ENCODE measurements at regions not wholly inside any gene's neighbourhood (a gene's known extent, or its start where the extent isn't known, plus 50 kb on each side); places are given as distances from the start of the nearest gene placed in this dataset.

GRCh38 chr3:110390372-110390771 is 681.2 kb upstream of the NECTIN3 start:
- Histone ChIP-seq H3K4me1 (ENCODE audit: insufficient read depth, low read length, poor library complexity, severe bottlenecking) (peaks cover 3% of the 10 kb centered on the region), H3K36me3 (ENCODE audit: insufficient read depth, low read length, poor library complexity, severe bottlenecking) (no peaks in the 10 kb centered on the region), H3K4me3 (ENCODE audit: low read depth, low read length, poor library complexity, severe bottlenecking) (no peak overlapping the region), H3K27ac (ENCODE audit: low read depth, low read length, poor library complexity, severe bottlenecking) (no peak overlapping the region), H3K9me3 (ENCODE audit: low read depth, low read length, poor library complexity, severe bottlenecking) (no peaks in the 10 kb centered on the region), H3K27me3 (replicated peaks; ENCODE audit: insufficient read depth, low read depth, low read length, poor library complexity) (no peaks in the 10 kb centered on the region)
- no peak for TF ChIP-seq EZH2 (IDR thresholded peaks at IDR 0.05; ENCODE audit: borderline replicate concordance, low read depth, low read length, poor library complexity, severe bottlenecking)
- TF ChIP-seq CTCF (conservative IDR thresholded peaks at IDR 0.05; ENCODE audit: low read depth, low read length) = no peak
- CTCF ChIA-PET = no interaction called here
- intact Hi-C loops (cut with micrococcal nuclease; ENCODE audit: unreplicated experiment) = no loop called here
- POLR2A ChIA-PET (ENCODE audit: low non-redundant PET) = no interaction called here
- no peak for DNase-seq (ENCODE audit: low spot score)
- BruUV-seq (replicated peaks) = no TSS peak

GRCh38 chr3:110391042-110391441 is 680.6 kb upstream of the NECTIN3 start:
- no peak for DNase-seq (ENCODE audit: low spot score)
- BruUV-seq (replicated peaks) = no TSS peak
- H3K9me3 ChIP-seq (ENCODE audit: low read depth, low read length, poor library complexity, severe bottlenecking) = no peaks in the 10 kb centered on the region
- no peaks in the 10 kb centered on the region for H3K36me3 ChIP-seq (ENCODE audit: insufficient read depth, low read length, poor library complexity, severe bottlenecking)
- peaks cover 3% of the 10 kb centered on the region for H3K4me1 ChIP-seq (ENCODE audit: insufficient read depth, low read length, poor library complexity, severe bottlenecking)
- no peaks in the 10 kb centered on the region for H3K27me3 ChIP-seq (replicated peaks; ENCODE audit: insufficient read depth, low read depth, low read length, poor library complexity)
- CTCF ChIA-PET = no interaction called here
- POLR2A ChIA-PET (ENCODE audit: low non-redundant PET) = no interaction called here
- H3K27ac ChIP-seq (ENCODE audit: low read depth, low read length, poor library complexity, severe bottlenecking) = no peak overlapping the region
- intact Hi-C loops (cut with micrococcal nuclease; ENCODE audit: unreplicated experiment) = no loop called here
- H3K4me3 ChIP-seq (ENCODE audit: low read depth, low read length, poor library complexity, severe bottlenecking) = no peak overlapping the region
- TF ChIP-seq CTCF (conservative IDR thresholded peaks at IDR 0.05; ENCODE audit: low read depth, low read length) (no peak), EZH2 (IDR thresholded peaks at IDR 0.05; ENCODE audit: borderline replicate concordance, low read depth, low read length, poor library complexity, severe bottlenecking) (no peak)

GRCh38 chr3:110391640-110392395 is 679.8 kb upstream of the NECTIN3 start:
- no peaks in the 10 kb centered on the region for H3K36me3 ChIP-seq (ENCODE audit: insufficient read depth, low read length, poor library complexity, severe bottlenecking)
- H3K27ac ChIP-seq (ENCODE audit: low read depth, low read length, poor library complexity, severe bottlenecking) = no peak overlapping the region
- intact Hi-C loops (cut with micrococcal nuclease; ENCODE audit: unreplicated experiment) = no loop called here
- H3K4me3 ChIP-seq (ENCODE audit: low read depth, low read length, poor library complexity, severe bottlenecking) = no peak overlapping the region
- H3K4me1 ChIP-seq (ENCODE audit: insufficient read depth, low read length, poor library complexity, severe bottlenecking) = peaks cover 3% of the 10 kb centered on the region
- CTCF ChIA-PET = no interaction called here
- H3K9me3 ChIP-seq (ENCODE audit: low read depth, low read length, poor library complexity, severe bottlenecking) = no peaks in the 10 kb centered on the region
- no peak for TF ChIP-seq EZH2 (IDR thresholded peaks at IDR 0.05; ENCODE audit: borderline replicate concordance, low read depth, low read length, poor library complexity, severe bottlenecking)
- TF ChIP-seq CTCF (conservative IDR thresholded peaks at IDR 0.05; ENCODE audit: low read depth, low read length) = no peak
- no peaks in the 10 kb centered on the region for H3K27me3 ChIP-seq (replicated peaks; ENCODE audit: insufficient read depth, low read depth, low read length, poor library complexity)
- no TSS peak for BruUV-seq (replicated peaks)
- POLR2A ChIA-PET (ENCODE audit: low non-redundant PET) = no interaction called here
- DNase-seq (ENCODE audit: low spot score) = no peak

Measured in A673 (cell line).